ENCODE measurements at regions not wholly inside any gene's neighbourhood (a gene's known extent, or its start where the extent isn't known, plus 50 kb on each side); places are given as distances from the start of the nearest gene placed in this dataset.
"Not testable (repeated sequence)": the region's sequence is repeated elsewhere in the genome, so short reads cannot be mapped to it uniquely, and the experiment has no call there.

DNA sequence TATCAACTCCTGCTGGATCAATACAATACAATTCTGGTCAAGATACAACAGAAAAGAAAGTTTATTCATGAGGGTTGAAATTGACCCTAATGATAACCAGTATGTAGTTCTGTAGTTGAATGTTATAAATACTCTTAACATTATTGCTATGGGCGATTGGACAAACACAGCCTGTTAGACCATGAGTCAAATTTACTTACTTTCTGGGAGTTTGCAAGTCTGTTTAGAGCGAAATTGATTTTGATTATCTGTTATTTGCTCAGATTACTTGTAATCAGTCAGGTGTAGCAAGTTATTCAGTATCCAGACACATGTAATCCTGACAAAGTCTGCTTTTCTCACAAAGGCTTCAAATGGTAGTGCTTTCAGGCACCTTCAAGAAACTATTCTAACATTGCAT is 216.6 kb upstream of the B3GALT2 start:
- DNase-seq (ENCODE audit: low read depth): no peak

DNA sequence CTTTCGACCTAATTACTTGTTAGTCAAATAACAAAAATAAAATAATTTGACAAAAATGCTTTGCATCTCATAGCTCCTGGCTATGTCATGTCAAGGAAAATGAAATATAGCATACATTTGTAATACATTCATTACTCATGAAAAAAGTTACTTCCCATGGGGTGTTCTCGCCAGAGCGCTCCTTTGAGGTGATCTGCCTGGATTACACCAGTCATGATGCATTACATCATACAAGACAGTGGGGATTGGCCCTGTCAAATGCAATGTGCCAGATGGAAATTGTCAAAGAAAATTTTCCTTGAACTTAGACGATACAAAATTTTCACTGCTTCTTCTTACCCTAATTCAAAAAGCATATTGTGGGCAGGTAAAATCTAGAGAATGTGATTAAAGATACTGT is 215.6 kb upstream of the B3GALT2 start:
- DNase-seq (ENCODE audit: low read depth): no peak

DNA sequence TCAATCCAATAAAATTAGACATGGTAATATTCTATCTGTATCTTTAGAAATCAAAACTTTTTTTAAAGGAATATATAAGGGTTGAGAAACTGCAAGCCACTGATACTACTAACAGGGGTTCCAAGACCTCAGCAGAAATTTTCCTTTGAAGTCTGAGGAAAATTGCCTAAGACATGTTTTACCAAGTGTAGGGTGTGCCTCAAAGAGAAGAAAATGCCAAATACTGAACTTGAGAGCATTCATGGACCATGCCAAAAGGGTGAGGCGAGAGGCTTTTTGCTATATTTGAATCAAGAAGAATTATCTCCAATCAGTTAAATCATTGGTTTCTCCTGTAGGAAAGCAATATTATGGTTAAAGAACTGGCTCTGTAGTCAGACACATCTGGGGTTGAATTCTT is 207.9 kb upstream of the B3GALT2 start:
- no peak for DNase-seq (ENCODE audit: low read depth)

DNA sequence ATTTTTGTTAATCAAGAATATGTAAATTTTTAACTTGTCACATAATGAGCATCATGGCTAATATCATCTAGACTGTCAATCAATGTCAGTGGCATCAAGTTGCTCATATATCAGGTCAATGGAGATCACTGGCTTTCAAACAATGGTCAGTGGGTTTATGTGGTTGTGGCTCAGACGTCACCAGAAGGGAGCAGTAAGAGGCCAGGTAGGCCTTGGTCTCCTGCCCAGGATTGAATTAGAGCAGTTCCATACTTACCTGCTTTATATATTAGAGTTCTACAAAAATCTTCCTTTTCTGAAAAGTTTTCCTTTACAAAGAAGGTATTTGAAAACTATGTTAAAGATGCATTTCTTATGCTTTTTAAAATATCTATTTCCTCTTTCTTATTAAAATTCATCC is 206.3 kb upstream of the B3GALT2 start:
- DNase-seq (ENCODE audit: low read depth): no peak

DNA sequence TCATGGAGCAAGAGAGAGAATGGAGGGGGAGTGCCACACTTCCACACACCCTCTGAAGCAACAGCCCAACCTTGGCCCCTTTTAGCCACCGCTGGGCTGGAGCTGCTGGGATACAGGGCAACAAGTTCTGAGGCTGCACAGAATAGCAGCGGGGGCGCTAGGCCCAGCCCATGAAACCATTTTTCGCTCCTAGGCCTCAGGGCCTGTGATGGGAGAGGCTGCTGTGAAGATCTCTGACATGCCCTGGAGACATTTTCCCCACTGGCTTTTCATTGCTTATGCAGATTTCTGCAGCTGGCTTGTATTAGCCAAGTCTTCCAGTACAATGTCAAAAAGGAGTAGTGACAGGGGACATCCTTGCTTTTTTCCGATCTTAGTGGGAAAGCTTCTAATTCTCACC is 202.3 kb upstream of the B3GALT2 start:
- DNase-seq (ENCODE audit: low read depth): no peak

DNA sequence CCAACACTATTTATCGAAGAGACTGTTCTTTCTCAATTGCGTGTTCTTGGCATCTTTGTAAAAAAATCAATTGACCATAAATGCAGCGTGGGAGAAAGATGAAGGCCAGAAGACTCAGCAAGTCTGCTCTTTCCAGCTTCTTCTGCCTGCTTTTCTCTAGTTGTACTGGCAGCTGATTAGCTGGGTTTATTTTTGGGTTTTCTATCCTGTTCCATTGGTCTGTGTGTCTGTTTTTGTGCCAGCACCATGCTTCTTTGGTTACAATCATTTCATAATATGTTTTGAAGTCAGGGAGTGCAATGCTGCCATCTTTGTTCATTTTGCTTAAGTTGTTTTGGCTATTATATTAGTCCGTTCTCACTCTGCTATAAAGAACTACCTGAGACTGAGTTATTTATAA is 201.8 kb upstream of the B3GALT2 start:
- no peak for DNase-seq (ENCODE audit: low read depth)

DNA sequence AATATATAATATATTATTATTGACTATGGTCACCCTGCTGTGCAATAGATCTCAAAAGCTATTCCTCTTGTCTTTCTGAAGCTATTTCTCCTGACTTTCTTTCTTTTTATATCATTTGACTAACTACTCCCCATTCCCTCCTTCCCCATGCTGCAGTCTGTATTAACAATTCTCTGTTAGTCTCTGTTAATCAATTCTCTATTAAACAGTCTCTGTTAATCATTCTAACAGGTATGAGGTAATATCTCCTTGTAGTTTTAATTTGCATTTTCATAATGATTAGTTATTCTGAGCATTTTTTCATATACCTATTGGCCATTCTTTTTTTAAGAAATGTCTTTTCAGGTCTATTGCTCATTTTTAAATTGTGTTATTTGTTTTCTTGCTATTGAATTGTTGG is 201.0 kb upstream of the B3GALT2 start:
- no peak for DNase-seq (ENCODE audit: low read depth)

DNA sequence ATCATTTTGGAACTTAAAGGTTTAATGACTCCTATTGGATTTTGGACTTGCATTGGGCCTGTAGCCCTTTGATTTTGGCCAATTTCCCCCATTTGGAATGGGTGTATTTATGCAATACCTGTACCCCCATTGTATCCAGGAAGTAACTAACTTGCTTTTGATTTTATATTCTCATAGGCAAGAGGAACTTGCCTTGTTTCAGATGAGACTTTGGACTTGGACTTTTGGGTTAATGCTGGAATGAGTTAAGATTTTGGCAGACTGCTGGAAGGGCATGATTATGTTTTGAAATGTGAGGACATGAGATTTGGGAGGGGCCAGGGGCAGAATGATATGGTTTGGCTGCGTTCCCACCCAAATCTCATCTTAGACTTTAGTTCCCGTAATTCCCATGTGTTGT is 192.0 kb upstream of the B3GALT2 start:
- DNase-seq (ENCODE audit: low read depth): not testable (repeated sequence)

DNA sequence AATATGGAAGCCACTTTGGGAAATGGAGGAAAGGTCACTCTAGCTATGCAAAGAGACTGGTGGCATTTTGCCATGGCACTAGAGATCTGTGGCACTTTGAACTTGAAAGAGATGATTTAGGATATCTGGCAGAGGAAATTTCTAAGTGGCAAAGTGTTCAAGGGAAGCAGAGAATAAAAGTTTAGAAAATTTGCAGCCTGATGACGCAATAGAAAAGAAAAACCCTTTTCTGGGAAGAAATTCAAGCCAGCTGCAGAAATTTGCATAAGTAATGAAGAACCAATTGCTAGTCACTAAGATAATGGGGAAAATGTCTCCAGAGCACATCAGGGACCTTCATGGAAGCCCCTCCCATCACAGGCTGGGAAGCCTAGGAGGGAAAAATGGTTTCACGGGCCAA is 191.1 kb upstream of the B3GALT2 start:
- no peak for DNase-seq (ENCODE audit: low read depth)

DNA sequence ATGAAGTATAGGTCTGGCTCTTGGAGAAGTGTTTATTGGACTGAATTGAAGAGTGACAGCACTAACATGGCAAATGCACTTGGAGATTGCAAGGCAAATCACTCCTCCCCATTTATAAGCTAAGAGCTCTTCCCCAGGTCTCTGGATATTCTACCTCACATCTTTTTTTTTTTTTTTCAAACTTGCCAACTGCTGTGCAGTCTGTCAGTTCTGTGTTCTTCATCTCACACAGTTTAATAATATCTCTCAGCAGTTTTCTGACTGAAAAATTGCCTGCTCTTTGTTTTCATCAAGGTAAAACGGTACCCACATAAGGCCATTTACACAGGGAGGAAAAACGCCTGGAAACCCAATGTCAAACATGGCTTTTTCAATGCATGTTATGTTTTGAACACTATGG is 186.1 kb upstream of the B3GALT2 start:
- no peak for DNase-seq (ENCODE audit: low read depth)

DNA sequence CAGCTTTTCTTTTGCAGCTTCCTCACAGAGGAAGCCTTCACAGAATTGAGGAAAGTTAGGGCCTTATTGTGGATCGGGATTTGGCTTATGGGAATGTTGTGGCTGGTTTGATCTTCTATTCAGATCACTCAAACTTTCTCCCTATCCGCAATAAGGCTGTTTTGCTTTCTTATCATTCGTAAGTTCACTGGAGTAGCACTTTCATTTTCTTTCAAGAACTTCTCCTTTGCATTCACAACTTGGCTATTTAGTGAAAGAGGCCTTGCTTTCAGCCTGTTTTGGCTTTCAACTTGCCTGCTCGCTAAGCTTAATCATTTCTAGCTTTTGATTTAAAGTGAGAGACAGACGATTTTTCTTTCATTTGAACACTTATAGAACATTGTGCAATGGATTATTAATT is 181.9 kb upstream of the B3GALT2 start:
- DNase-seq (ENCODE audit: low read depth): no peak

DNA sequence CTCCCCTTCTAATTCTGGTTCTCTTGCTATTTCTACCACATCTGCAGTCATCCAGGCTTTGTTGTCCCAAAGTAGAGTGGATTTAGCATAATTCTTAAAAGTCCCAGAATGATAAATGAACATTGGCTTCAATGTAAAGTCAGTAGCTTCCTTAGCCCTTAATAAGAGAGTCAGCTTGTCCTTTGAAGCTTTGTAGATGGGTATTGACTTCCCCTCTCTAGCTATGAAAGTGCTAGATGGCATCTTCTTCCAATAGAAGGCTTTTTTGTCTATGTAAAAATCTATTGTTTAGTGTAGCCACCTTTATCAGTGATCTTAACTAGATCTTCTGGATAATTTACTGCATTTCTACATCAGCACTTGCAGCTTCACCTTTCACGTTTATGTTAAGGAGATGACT is 181.4 kb upstream of the B3GALT2 start:
- no peak for DNase-seq (ENCODE audit: low read depth)

DNA sequence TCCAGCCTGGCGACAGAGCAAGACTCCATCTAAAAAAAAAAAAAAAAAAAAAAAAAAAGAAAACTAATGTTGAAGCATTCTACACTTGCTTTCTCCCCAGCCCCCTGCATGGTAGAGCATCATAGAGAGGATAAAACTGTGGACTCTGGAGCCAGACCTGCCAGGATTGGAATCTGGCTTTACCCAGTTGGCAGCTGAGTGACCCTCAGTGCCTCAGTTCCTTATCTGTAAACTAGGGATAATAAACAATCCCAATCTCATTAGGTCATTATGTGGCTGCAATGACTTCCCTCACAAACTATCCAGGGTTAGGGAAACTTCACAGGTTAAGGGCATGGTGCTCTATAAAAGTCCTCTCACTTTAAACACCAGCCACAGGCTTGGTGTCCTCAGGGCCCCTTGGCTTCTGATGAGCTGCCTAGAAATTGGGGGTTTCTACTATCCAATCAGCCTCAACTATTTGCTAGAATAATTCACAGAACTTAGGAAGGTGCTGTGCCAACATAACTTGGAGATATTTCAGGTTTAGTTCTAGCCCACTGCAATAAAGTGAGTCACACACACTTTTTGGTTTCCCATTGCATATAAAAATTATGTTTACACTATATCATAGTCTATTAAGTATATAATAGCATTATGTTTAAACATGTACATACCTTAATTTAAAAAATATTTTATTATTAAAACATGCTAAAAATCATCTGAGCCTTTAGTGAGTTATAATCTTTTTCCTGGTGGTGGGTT is 180.5 kb upstream of the B3GALT2 start:
- DNase-seq (ENCODE audit: low read depth): no peak

DNA sequence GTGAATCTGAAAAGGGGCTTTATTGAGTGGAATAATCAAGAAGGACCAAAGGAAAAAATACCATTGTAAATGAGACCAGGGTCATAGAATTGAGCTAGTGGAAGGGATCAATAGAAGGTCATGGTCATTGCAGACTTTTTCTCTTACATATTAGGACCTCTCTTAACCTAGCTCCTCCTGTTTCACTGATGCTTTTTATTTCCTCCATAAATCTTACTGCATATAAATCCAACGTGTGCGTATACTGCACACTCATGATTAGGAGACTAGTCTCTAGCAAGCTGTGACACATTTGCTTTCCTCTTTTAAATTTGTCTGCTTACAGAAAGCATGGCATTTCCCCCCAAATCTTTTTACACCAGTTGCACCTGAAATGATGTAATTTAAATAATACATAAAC is 179.6 kb upstream of the B3GALT2 start:
- DNase-seq (ENCODE audit: low read depth): no peak

DNA sequence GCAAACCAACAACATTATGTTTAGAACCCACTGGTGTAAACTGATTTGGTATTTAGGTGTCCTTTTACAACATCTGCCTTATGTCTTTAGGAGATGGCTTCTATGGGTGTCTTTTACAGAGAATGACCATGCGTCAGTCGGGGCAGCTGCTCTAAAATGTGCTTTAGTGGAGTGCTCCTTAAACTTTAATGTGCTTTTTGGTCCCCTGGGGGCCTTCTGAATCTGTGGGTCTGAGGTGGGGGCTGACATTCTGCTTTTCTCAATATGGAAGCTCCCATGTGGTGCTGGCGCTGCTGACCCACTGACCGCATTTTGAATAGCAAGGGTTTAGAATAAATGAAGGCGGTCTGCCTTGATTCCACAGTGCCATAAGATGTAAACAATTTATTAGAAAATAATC is 173.2 kb upstream of the B3GALT2 start:
- DNase-seq (ENCODE audit: low read depth): no peak

DNA sequence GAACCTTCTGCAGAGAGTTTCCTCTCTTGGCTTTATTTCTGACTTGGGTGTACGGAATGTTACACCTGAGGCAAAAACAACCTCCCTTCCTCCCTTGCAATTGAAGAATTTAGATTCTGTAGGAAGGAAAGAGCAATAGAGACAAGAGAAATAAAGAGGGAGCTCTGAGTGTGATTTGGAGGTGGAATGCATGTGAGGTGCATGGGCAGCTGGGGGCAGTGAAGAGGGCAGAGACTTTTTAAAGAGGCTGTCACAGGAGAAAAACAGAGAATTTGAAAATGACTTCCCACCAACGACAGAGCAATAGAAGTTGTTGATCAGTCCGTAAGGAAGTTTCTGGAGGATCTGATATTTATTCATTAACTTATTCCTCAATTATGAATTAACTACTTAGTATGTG is 172.0 kb upstream of the B3GALT2 start:
- DNase-seq (ENCODE audit: low read depth): no peak

DNA sequence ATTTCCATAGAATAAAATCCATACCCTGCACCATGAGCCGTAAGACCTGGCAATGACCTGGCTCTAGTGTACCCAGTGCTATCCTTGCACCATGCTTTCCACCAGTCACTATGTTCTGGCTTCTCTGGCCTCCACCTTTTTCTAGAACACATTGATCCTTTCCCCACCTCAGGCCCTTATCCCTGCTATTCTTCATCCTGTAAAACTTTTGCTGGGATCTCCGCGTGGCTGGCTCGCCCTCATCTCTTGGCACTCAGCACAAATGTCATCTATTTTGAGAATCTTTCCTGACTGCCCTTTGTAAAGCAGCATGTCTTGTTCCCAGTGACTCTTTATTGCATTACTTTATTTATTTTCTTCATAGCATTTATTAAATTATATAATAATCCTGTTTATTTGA is 169.8 kb upstream of the B3GALT2 start:
- no peak for DNase-seq (ENCODE audit: low read depth)

DNA sequence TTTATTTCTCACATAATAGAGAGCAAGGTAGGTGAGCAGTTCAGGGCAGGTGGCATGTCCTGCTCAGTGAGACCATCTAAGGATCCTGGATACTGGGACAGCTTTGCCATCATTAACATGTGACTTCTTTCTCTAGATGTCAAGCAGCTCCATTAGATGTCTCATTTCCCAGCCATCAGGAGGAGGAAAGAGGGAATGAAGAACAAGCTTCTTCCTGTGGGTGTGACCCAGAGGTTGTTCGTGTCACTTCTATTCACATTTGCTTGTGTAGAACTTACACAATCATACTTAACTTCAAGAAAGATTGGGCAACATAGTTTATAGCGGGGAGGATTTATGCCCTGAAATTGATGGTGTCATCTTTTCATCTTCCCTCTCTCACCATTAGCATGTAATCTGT is 169.2 kb upstream of the B3GALT2 start:
- DNase-seq (ENCODE audit: low read depth): no peak

DNA sequence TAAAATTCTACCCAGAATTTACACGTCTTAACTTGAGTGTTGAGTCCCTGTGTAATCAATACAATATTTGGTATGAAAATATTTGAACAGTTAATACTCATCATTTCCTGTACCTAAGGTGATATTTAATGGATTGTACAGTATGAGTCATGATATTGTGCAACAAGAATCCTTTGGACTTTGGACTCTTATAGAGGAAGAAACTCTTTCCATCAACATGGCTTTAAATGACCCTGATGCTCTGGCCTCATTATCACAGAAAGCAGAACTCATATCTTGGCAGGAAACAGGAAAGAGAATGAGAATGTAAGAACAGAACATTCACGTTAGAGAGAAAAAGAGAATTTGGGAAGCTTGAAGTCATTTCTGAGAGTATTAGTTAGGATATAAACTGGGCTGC is 168.8 kb upstream of the B3GALT2 start:
- DNase-seq (ENCODE audit: low read depth): no peak

DNA sequence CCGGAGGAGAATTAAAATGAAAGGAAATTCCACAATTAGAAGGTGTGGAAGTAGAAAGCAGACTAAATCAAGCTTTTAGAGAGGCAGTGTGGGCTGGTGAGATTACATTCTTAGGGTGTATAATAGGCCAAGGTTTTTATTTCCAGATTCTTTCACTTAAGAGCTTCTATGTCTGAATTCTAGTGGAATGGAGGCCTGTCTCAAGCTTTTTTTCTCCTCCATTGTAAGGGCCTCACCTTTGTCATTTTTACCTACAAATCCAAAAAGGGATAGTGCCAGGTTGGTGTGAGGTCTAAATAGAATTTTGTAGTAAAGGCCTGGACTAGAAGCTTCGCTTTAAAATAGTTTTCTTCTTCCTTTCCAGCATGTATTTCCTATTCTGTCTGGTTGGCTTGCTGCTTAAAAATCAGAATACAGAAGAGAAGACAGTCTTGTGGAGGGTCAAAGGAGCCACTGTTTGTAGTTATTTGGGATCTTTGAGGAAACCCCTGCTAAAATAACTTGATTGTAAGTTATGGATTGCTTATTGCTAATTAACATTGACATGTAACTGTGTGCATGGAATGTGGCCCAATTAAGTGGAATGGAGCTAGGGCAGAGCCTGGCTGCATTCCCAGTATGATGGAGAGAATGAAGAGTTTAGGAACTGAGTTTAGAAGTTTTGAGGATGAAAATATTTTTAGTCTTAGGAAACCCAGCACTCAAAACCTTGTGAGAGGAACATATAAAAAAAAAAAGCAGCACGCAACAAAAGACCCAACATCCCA is 162.5 kb upstream of the B3GALT2 start:
- DNase-seq (ENCODE audit: low read depth): no peak

DNA sequence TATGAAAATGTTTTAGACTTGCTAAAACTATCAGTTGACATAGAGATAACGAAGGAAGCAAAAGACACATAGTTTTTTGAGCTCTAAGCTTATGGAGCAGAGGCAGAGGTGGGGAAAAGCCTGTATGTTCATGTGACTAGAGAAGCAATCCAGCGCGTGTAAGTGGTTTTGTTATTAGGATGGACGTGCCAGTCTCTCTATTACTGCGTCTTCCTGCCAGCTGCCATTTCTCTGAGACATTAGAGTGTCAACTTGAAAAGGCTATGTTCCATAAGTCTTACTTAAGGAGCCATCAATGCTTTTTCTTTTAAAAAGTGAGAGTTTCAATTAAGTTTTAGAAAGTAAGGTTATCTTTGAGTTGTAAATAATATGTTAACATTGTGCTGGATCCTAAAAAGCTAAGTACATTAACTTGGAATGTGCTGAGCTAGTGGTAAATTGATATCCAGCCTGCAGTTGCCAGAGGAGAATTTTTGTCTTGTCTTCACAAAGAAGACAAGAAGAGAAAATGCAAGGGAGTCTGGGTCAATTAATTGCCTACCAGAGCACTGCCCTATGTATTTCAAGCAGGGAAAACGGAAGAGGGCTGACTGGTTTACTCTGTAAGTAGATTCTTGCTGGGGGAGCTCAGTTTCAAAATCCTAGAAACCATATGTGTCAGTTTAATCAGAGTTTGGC is 161.8 kb upstream of the B3GALT2 start:
- DNase-seq (ENCODE audit: low read depth): no peak

DNA sequence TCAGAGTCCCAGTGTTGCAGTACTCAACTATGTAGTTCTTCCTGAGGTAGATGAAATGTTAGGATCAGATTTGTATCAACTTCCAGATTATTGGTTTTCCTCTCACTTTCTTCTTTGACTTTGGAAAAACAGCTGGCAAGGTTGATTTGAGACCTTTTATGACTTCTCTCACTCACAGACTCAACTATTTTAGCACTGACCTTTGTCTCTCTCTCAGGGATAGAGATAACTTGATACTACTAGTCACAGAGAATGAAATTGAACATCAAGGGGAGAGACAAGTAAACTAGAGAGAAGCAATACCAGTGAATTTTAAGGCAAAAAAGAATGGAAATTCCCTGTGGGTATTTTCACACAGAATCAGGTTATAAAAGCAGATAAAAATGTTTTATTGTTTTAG is 159.7 kb upstream of the B3GALT2 start:
- DNase-seq (ENCODE audit: low read depth): no peak

DNA sequence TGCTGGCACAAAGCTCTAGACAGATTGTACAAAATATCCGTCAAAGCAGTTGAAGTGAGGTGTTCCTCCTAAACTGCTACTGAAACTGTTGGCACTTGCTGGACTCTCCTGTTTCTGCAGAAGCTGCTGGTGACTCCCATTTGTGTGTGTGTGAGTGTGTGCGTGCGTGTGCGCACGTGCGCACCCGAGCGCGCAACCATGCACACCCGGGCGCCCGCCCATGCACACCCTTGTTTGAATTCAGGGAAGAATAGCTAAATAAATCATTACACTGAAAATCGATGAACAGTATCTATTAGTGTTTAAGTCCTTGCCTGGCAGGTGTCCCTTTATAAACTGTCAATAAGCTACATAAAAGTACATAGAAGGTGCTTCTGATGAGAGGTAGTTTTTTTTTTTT is 156.4 kb upstream of the B3GALT2 start:
- DNase-seq (ENCODE audit: low read depth): no peak

All from activated T-cell treated with anti-CD3 and anti-CD28 coated beads for 1 hour (primary cell).